Neuron (in vitro differentiated cells): ENCODE measurements at regions not wholly inside any gene's neighbourhood (a gene's known extent, or its start where the extent isn't known, plus 50 kb on each side); places are given as distances from the start of the nearest gene placed in this dataset.

Source experiments
- H2AFZ ChIP-seq: one replicate; pipeline ENCODE4 v1.6.1; 2013; ENCODE audit warnings: low read depth, mild to moderate bottlenecking, inconsistent platforms, low read length, moderate library complexity
- H3K27me3 ChIP-seq: one replicate; pipeline ENCODE4 v1.6.1; 2013; ENCODE audit warnings: low read length; ENCODE audit not compliant: insufficient read depth
- H3K36me3 ChIP-seq: one replicate; pipeline ENCODE4 v1.6.1; 2013; ENCODE audit warnings: low read length; ENCODE audit not compliant: insufficient read depth
- H3K4me1 ChIP-seq: one replicate; pipeline ENCODE4 v1.6.1; 2013; ENCODE audit warnings: low read length; ENCODE audit not compliant: insufficient read depth
- H3K4me3 ChIP-seq: 2 replicates; pipeline ENCODE4 v1.5.1; 2013; ENCODE audit warnings: mild to moderate bottlenecking, low read length, moderate library complexity
- H3K9me3 ChIP-seq: one replicate; pipeline ENCODE4 v1.6.1; 2013; ENCODE audit warnings: low read length

GRCh38 chr1:191818198-191818597 is 340.1 kb upstream of the RGS18 start:
- Histone ChIP-seq H3K9me3 (no peaks in the 10 kb centered on the region), H3K4me3 (no peak overlapping the region), H3K4me1 (no peaks in the 10 kb centered on the region), H2AFZ (no peak overlapping the region), H3K36me3 (no peaks in the 10 kb centered on the region), H3K27me3 (no peaks in the 10 kb centered on the region)

GRCh38 chr1:191831572-191831971 is 326.7 kb upstream of the RGS18 start:
- no peaks in the 10 kb centered on the region for H3K27me3 ChIP-seq
- H3K36me3 ChIP-seq, result no peaks in the 10 kb centered on the region
- no peak overlapping the region for H2AFZ ChIP-seq
- no peaks in the 10 kb centered on the region for H3K4me1 ChIP-seq
- H3K4me3 ChIP-seq, result no peak overlapping the region
- no peaks in the 10 kb centered on the region for H3K9me3 ChIP-seq

- Histone ChIP-seq H2AFZ (no peak overlapping the region), H3K4me3 (no peak overlapping the region), H3K4me1 (peaks cover 3% of the 10 kb centered on the region), H3K36me3 (no peaks in the 10 kb centered on the region), H3K27me3 (no peaks in the 10 kb centered on the region), H3K9me3 (no peaks in the 10 kb centered on the region)
Observed at GRCh38 chr1:191839891-191840290, 318.4 kb upstream of the RGS18 start.

- H2AFZ ChIP-seq, result no peak overlapping the region
- H3K4me3 ChIP-seq, result no peak overlapping the region
- H3K36me3 ChIP-seq, result no peaks in the 10 kb centered on the region
- no peaks in the 10 kb centered on the region for H3K9me3 ChIP-seq
- no peaks in the 10 kb centered on the region for H3K27me3 ChIP-seq
- no peaks in the 10 kb centered on the region for H3K4me1 ChIP-seq
Observed at GRCh38 chr1:191851799-191852595, 306.3 kb upstream of the RGS18 start.

GRCh38 chr1:191852907-191853306 is 305.4 kb upstream of the RGS18 start:
- Histone ChIP-seq H3K4me1 (no peaks in the 10 kb centered on the region), H2AFZ (no peak overlapping the region), H3K4me3 (no peak overlapping the region), H3K9me3 (no peaks in the 10 kb centered on the region), H3K36me3 (no peaks in the 10 kb centered on the region), H3K27me3 (no peaks in the 10 kb centered on the region)

GRCh38 chr1:191857600-191857999 is 300.7 kb upstream of the RGS18 start:
- Histone ChIP-seq H2AFZ (no peak overlapping the region), H3K4me1 (no peaks in the 10 kb centered on the region), H3K9me3 (no peaks in the 10 kb centered on the region), H3K4me3 (no peak overlapping the region), H3K36me3 (no peaks in the 10 kb centered on the region), H3K27me3 (no peaks in the 10 kb centered on the region)

GRCh38 chr1:191865479-191865878 is 292.8 kb upstream of the RGS18 start:
- Histone ChIP-seq H3K27me3 (no peaks in the 10 kb centered on the region), H3K36me3 (no peaks in the 10 kb centered on the region), H3K4me1 (peaks cover 2% of the 10 kb centered on the region), H2AFZ (no peak overlapping the region), H3K4me3 (no peak overlapping the region), H3K9me3 (no peaks in the 10 kb centered on the region)

- Histone ChIP-seq H3K36me3 (no peaks in the 10 kb centered on the region), H2AFZ (no peak overlapping the region), H3K27me3 (no peaks in the 10 kb centered on the region), H3K4me1 (peaks cover 3% of the 10 kb centered on the region), H3K9me3 (no peaks in the 10 kb centered on the region), H3K4me3 (no peak overlapping the region)
Observed at GRCh38 chr1:191866155-191866554, 292.1 kb upstream of the RGS18 start.

- no peaks in the 10 kb centered on the region for H3K9me3 ChIP-seq
- H3K27me3 ChIP-seq, result no peaks in the 10 kb centered on the region
- no peak overlapping the region for H3K4me3 ChIP-seq
- H3K36me3 ChIP-seq, result no peaks in the 10 kb centered on the region
- H2AFZ ChIP-seq, result no peak overlapping the region
- H3K4me1 ChIP-seq, result peaks cover 3% of the 10 kb centered on the region
Observed at GRCh38 chr1:191869790-191870312, 288.4 kb upstream of the RGS18 start.

- Histone ChIP-seq H3K4me1 (peaks cover 3% of the 10 kb centered on the region), H3K27me3 (no peaks in the 10 kb centered on the region), H2AFZ (no peak overlapping the region), H3K36me3 (no peaks in the 10 kb centered on the region), H3K9me3 (no peaks in the 10 kb centered on the region), H3K4me3 (no peak overlapping the region)
Observed at GRCh38 chr1:191870490-191870889, 287.8 kb upstream of the RGS18 start.

- H2AFZ ChIP-seq, result no peak overlapping the region
- H3K4me1 ChIP-seq, result no peaks in the 10 kb centered on the region
- H3K27me3 ChIP-seq, result no peaks in the 10 kb centered on the region
- H3K36me3 ChIP-seq, result no peaks in the 10 kb centered on the region
- no peak overlapping the region for H3K4me3 ChIP-seq
- no peaks in the 10 kb centered on the region for H3K9me3 ChIP-seq
Observed at GRCh38 chr1:191875994-191876393, 282.3 kb upstream of the RGS18 start.

GRCh38 chr1:191876631-191877030 is 281.6 kb upstream of the RGS18 start:
- H3K4me1 ChIP-seq, result no peaks in the 10 kb centered on the region
- no peak overlapping the region for H2AFZ ChIP-seq
- no peak overlapping the region for H3K4me3 ChIP-seq
- no peaks in the 10 kb centered on the region for H3K9me3 ChIP-seq
- no peaks in the 10 kb centered on the region for H3K36me3 ChIP-seq
- H3K27me3 ChIP-seq, result no peaks in the 10 kb centered on the region

GRCh38 chr1:191882870-191883269 is 275.4 kb upstream of the RGS18 start:
- no peaks in the 10 kb centered on the region for H3K27me3 ChIP-seq

GRCh38 chr1:191886977-191887376 is 271.3 kb upstream of the RGS18 start:
- Histone ChIP-seq H3K27me3 (no peaks in the 10 kb centered on the region), H3K36me3 (no peaks in the 10 kb centered on the region), H2AFZ (no peak overlapping the region), H3K4me1 (no peaks in the 10 kb centered on the region), H3K4me3 (no peak overlapping the region), H3K9me3 (no peaks in the 10 kb centered on the region)

More at GRCh38 chr1:191882870-191883269, 275.4 kb upstream of the RGS18 start:
- Histone ChIP-seq H2AFZ (no peak overlapping the region), H3K9me3 (no peaks in the 10 kb centered on the region), H3K4me3 (no peak overlapping the region), H3K36me3 (no peaks in the 10 kb centered on the region), H3K4me1 (no peaks in the 10 kb centered on the region)
